H1 (cell line): ENCODE measurements at regions not wholly inside any gene's neighbourhood (a gene's known extent, or its start where the extent isn't known, plus 50 kb on each side); places are given as distances from the start of the nearest gene placed in this dataset.

Experiments
- CEBPB ChIP-seq: IDR thresholded peaks from 2 replicates; pipeline ENCODE4 v1.6.1; 2012; ENCODE audit warnings: low read depth, low read length
- TF ChIP-seq, protein P1 (sequence below), 3 experiments: IDR thresholded peaks; 1 replicate in 2 of 3; 2 replicates in 1 of 3; pipeline versions ENCODE4 v1.5.1 to v1.6.1; 2011; ENCODE audit warnings: low read length in 3 of 3, mild to moderate bottlenecking in 3 of 3, inconsistent platforms in 2 of 3, low read depth in 1 of 3, moderate library complexity in 1 of 3; ENCODE audit not compliant: insufficient read depth in 1 of 3; ENCODE audit errors: control extremely low read depth in 1 of 3

DNA sequence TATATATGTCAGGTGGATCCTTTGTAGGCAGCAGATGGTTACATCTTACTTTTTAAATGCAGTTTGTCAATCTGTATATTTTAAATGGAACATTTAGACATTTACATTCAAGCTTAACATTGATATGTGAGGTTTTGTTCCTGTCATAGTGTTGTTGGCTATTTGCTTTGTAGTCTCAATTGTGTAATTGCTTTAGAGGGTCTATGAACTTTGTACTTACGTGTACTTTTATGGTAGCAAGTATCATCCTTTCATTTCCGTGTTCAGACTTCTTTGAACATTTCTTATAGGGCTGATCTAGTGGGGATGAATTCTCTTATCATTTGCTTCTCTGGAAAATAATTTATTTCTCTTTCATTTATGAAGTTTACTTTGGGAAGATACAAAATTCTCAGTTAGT is 656.0 kb downstream of the OTOL1 start:
- TF ChIP-seq, protein P1, sequence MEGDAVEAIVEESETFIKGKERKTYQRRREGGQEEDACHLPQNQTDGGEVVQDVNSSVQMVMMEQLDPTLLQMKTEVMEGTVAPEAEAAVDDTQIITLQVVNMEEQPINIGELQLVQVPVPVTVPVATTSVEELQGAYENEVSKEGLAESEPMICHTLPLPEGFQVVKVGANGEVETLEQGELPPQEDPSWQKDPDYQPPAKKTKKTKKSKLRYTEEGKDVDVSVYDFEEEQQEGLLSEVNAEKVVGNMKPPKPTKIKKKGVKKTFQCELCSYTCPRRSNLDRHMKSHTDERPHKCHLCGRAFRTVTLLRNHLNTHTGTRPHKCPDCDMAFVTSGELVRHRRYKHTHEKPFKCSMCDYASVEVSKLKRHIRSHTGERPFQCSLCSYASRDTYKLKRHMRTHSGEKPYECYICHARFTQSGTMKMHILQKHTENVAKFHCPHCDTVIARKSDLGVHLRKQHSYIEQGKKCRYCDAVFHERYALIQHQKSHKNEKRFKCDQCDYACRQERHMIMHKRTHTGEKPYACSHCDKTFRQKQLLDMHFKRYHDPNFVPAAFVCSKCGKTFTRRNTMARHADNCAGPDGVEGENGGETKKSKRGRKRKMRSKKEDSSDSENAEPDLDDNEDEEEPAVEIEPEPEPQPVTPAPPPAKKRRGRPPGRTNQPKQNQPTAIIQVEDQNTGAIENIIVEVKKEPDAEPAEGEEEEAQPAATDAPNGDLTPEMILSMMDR (IDR thresholded peaks at IDR 0.05; ENCODE audit: control extremely low read depth in 1 of 3, insufficient read depth in 1 of 3, low read depth in 1 of 3, low read length in 3 of 3) = no peak
- no peak for TF ChIP-seq CEBPB
